ACC112 (cell line): ENCODE measurements at regions not wholly inside any gene's neighbourhood (a gene's known extent, or its start where the extent isn't known, plus 50 kb on each side); places are given as distances from the start of the nearest gene placed in this dataset.

ENCODE experiments used
- H2AFZ ChIP-seq: fragments of 200-600 bp; sonication (generic); one replicate; pipeline ENCODE4 v1.6.0; 2017; ENCODE audit warnings: antibody characterized with exemption, low read length; ENCODE audit not compliant: unreplicated experiment
- H3K27ac ChIP-seq: fragments of 200-600 bp; sonication (generic); 2 replicates; pipeline ENCODE4 v1.5.1; 2014; ENCODE audit warnings: low read depth, mild to moderate bottlenecking, antibody characterized with exemption, low read length, moderate library complexity
- H3K27me3 ChIP-seq: fragments of 200-600 bp; sonication (generic); 2 replicates; pipeline ENCODE4 v1.6.1; 2014; ENCODE audit warnings: mild to moderate bottlenecking, antibody characterized with exemption, low read length, moderate library complexity, mixed read lengths; ENCODE audit not compliant: insufficient read depth
- H3K36me3 ChIP-seq: fragments of 200-600 bp; sonication (generic); 2 replicates; pipeline ENCODE4 v1.6.1; 2016; ENCODE audit warnings: mild to moderate bottlenecking, antibody characterized with exemption, low read length, moderate library complexity, mixed read lengths; ENCODE audit not compliant: insufficient read depth
- H3K4me1 ChIP-seq: fragments of 200-600 bp; sonication (generic); one replicate; pipeline ENCODE4 v1.6.1; 2016; ENCODE audit warnings: low read length, mixed read lengths; ENCODE audit not compliant: insufficient read depth, unreplicated experiment, control insufficient read depth
- H3K4me3 ChIP-seq: fragments of 200-600 bp; sonication (generic); 2 replicates; pipeline ENCODE4 v1.5.1; 2014; ENCODE audit warnings: mild to moderate bottlenecking, low read depth, low read length
- H3K79me2 ChIP-seq: fragments of 200-600 bp; sonication (generic); one replicate; pipeline ENCODE4 v1.6.0; 2016; ENCODE audit warnings: low read length; ENCODE audit not compliant: control insufficient read depth, unreplicated experiment, insufficient read depth

DNA sequence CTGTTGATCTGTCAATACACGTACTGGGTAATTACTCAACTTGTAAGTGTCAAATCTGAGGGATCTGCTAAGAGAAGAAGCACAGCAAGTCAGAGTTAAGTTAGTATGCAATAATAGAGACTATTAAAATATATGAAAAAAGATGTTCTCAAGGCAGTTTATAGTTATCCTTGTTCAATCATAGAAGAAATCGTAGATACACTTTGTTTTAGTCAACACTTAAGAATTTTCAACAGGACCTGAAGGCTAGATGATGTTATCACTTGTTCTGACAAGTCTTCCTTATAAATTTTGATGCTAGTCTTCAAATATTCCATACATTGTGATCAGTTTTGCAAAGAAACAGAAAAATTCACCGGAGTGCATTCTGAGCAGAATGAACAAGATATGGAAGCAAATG is 91.1 kb upstream of the KCNQ5 start:
- Histone ChIP-seq H2AFZ (no peak overlapping the region), H3K27ac (no peak overlapping the region), H3K27me3 (no peaks in the 10 kb centered on the region), H3K36me3 (no peaks in the 10 kb centered on the region), H3K79me2 (no peaks in the 10 kb centered on the region), H3K4me3 (no peak overlapping the region), H3K4me1 (peaks cover 13% of the 10 kb centered on the region)

DNA sequence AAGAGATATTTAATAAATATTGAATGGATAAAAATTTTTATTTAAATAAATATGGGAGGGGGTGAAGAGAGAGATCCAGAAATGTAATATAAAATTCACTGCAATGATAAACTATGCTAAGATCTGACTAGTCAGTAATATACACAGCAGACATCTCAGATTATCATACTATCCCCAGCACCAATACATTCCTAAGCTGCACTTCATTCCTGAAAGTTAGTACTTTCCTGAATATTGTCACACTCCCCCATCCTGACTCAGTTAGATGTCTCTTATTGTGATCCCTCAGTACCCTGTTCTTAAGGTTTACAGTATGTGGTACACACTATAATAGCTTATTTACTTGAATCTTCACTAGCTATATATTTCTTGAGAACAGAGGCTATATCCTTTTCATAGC is 88.3 kb upstream of the KCNQ5 start:
- no peak overlapping the region for H3K27ac ChIP-seq
- no peaks in the 10 kb centered on the region for H3K27me3 ChIP-seq
- H3K79me2 ChIP-seq = no peaks in the 10 kb centered on the region
- H3K4me1 ChIP-seq = peaks cover 13% of the 10 kb centered on the region
- H3K4me3 ChIP-seq = no peak overlapping the region
- H3K36me3 ChIP-seq = no peaks in the 10 kb centered on the region
- H2AFZ ChIP-seq = no peak overlapping the region

DNA sequence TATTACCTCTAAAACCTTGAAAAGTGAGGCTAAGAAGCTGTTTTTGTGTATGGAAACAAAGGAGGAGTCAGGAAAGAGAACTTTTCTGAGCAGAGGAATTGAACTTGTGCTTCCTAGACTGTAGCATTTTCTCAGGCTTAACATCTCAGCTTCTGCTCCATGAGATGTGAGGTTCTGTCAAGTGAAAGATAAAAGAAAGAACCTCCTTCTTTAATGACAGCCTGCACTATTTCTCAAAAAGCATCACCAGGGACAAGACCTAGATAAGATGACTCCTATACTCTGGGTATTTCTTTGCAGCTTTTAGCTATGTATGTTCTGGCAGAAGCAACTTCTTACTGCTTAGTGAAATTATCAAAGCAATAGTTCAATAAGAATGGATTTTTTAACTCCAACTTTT is 87.6 kb upstream of the KCNQ5 start:
- H3K4me1 ChIP-seq = peaks cover 13% of the 10 kb centered on the region
- no peak overlapping the region for H3K4me3 ChIP-seq
- H2AFZ ChIP-seq = peak overlapping the region; percentile 89
- no peak overlapping the region for H3K27ac ChIP-seq
- no peaks in the 10 kb centered on the region for H3K79me2 ChIP-seq
- no peaks in the 10 kb centered on the region for H3K36me3 ChIP-seq
- no peaks in the 10 kb centered on the region for H3K27me3 ChIP-seq

DNA sequence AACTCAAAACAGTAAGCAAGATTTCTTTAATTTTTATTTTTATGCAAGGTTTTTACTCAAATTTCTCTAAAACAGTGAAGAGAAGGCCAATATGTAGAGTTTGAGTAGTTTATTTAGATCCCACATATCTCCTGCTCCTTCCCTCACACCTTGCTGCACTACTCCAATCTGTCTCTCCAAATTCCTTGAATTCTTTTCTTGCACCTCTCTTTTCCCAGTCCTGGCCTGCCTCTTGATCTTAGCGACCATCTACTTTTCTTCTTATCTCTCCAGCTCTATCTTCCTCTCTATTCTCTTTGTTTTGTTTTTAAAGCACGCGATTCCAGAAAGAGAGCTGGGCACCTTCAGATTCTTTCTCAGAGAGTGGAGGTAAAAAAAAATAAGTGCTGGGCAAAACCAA is 86.7 kb upstream of the KCNQ5 start:
- Histone ChIP-seq H3K27ac (no peak overlapping the region), H2AFZ (no peak overlapping the region), H3K27me3 (no peaks in the 10 kb centered on the region), H3K79me2 (no peaks in the 10 kb centered on the region), H3K4me3 (no peak overlapping the region), H3K36me3 (no peaks in the 10 kb centered on the region), H3K4me1 (peaks cover 13% of the 10 kb centered on the region)

GRCh38 chr6:72547020-72547419 is 74.8 kb upstream of the KCNQ5 start:
- no peak overlapping the region for H3K4me3 ChIP-seq
- no peaks in the 10 kb centered on the region for H3K36me3 ChIP-seq
- H3K4me1 ChIP-seq = peaks cover 5% of the 10 kb centered on the region
- H3K79me2 ChIP-seq = no peaks in the 10 kb centered on the region
- H3K27ac ChIP-seq = no peak overlapping the region
- H3K27me3 ChIP-seq = no peaks in the 10 kb centered on the region
- H2AFZ ChIP-seq = no peak overlapping the region

DNA sequence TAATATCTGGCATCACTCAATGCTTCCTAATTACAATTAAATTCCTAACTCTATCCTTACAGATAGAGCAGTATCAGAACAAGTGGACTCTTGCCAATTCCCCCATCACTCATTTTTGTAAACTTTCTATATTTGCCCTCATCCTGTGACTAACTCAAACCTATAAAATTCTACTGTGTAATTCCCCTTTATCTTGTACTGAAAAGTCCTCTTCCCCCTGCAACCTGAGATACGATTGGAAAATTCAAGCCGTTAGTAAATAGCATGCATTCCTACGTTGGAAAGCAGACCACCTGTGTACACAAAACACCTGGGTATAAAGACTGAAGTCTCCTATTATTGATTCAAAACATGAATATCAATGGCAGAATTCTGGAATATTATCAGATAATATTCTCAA is 70.4 kb upstream of the KCNQ5 start:
- Histone ChIP-seq H2AFZ (no peak overlapping the region), H3K4me1 (peaks cover 39% of the 10 kb centered on the region), H3K4me3 (no peak overlapping the region), H3K79me2 (no peaks in the 10 kb centered on the region), H3K27me3 (no peaks in the 10 kb centered on the region), H3K36me3 (no peaks in the 10 kb centered on the region), H3K27ac (peak overlapping the region; percentile 8; the same call in 1 of the 2 replicates)

DNA sequence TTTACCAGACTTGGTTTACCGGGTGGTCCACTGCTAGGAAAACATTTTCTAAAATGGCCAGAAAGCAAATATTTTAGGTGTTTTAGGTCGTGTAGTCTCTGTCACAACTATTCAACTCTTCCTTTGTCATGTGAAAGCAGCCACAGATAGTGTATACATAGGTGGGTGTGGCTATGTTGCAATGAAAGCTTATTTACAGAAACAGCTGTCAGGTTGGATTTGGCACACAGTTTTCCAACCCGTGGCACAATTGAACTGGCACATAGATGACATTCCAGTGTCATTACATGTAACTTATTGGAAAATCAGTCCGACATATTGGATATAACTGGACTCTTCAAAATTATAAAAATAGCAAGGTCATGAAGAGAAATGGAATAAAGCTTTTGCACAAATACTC is 68.9 kb upstream of the KCNQ5 start:
- H3K79me2 ChIP-seq = no peaks in the 10 kb centered on the region
- peak overlapping the region; percentile 41 for H2AFZ ChIP-seq
- H3K36me3 ChIP-seq = no peaks in the 10 kb centered on the region
- peaks cover 41% of the 10 kb centered on the region for H3K4me1 ChIP-seq
- no peaks in the 10 kb centered on the region for H3K27me3 ChIP-seq
- H3K27ac ChIP-seq = peak overlapping the region; percentile 99
- peak overlapping the region; percentile 48 for H3K4me3 ChIP-seq

DNA sequence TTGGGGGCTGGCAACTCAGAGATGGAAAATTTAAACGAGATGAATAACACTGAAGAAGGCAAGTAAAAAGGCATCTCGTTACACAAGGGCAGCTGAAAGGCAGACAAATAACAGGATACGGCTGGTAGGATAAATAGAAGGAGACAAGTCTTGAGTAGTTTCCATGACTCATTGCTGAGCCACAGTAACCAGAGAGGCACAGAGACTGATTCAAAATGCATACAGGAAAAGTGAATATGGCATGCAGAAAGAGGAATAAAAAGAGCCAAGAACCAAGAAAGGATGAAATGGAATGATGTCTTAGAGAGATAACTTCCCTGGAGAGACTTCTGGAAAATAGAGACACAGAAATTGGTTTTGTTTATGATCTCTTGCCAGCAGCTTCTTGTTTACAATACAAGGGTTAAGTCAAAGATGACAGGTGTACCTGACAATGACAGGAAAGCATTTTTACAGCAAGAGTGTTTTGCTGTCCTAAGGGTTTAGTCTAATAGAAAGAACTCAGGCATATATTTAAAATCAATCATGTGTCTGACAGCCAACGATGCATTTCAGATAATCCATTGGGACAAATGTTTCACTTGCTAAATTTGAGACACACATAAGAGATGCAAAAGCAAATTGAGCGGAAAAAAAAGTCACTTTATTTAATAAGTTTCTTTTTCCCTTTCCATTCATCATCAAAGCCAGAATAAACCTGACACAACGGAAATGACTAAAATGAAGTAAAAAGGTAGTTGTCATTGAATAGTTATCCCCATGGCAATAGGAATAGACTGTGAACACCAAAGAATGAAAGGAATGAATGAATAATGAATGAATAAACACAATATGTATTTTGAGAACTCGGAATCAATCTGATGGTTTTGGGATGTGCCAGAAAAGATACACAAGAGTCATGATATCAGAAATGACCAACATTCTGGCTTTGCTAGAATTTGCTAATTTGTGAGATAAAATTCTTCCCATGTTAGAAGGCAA is 68.0 kb upstream of the KCNQ5 start:
- Histone ChIP-seq H3K27ac (peak overlapping the region; percentile 99), H3K4me3 (peak overlapping the region; percentile 65), H3K36me3 (no peaks in the 10 kb centered on the region), H3K4me1 (peaks cover 41% of the 10 kb centered on the region), H2AFZ (peak overlapping the region; percentile 47), H3K79me2 (no peaks in the 10 kb centered on the region), H3K27me3 (no peaks in the 10 kb centered on the region)

DNA sequence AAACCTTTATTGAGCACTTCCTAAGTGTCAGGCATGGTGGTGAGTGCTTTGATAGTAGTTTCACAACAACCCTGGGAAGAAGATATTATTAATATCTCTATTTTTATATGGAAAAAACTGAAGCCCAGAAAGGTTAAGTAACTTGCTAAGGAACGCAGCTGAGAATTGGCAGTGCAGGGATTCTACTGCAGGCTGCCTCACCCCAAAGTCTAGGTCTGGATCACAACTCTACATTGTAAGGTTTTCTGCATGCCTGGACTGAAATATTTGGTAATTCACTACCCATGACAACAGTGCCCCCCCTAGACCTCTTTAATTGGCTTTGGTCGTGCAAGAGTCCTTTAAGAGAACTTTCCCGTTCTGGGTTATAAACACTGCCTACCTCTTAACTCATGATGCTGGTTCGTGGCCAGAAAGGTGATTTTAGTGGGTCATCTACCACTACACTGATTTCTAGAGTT is 67.1 kb upstream of the KCNQ5 start:
- Histone ChIP-seq H3K27me3 (no peaks in the 10 kb centered on the region), H3K79me2 (no peaks in the 10 kb centered on the region), H3K4me3 (peak overlapping the region; percentile 65), H3K27ac (peak overlapping the region; percentile 99), H3K4me1 (peaks cover 41% of the 10 kb centered on the region), H3K36me3 (no peaks in the 10 kb centered on the region), H2AFZ (peak overlapping the region; percentile 47)

DNA sequence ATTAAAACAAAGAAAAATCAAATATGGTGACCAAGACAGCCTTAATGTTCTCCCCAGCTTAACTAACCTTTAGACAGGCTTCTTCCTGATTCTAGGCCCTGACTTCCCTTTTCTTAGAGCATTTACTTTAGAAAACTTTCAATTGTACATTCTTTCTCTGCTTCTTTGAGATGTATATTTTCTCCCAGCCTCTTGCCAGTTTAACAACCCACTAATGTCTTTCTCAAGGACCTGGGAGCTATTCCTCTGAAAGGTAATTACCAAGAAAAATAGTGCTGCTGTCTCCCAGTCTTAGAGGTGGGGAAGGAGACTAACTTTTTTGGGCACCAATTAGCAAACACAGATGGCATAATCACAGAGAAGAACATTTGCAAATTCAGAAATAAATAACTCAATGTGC is 62.8 kb upstream of the KCNQ5 start:
- no peak overlapping the region for H2AFZ ChIP-seq
- no peak overlapping the region for H3K27ac ChIP-seq
- H3K4me3 ChIP-seq = no peak overlapping the region
- H3K79me2 ChIP-seq = no peaks in the 10 kb centered on the region
- no peaks in the 10 kb centered on the region for H3K36me3 ChIP-seq
- H3K27me3 ChIP-seq = no peaks in the 10 kb centered on the region
- peaks cover 30% of the 10 kb centered on the region for H3K4me1 ChIP-seq

DNA sequence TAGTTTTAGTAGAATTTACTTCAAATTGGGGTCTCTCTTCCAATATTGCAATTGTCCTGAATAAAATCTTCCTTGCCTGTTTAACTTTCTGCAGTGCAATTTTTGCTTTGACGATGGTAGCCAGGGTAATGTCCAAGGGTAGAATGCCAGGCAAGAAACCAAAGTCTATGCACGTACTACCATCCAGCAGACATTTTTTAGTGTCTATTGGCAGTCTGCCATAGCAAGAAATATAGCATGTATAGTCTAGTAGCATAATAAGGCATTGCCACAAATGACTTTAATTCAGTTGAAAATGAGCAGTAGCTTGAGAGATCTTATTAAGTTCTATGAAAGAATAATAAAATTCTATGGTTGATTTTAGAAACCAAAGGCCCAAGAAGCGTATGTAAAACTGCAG is 62.3 kb upstream of the KCNQ5 start:
- Histone ChIP-seq H3K36me3 (no peaks in the 10 kb centered on the region), H3K27ac (no peak overlapping the region), H3K79me2 (no peaks in the 10 kb centered on the region), H3K27me3 (no peaks in the 10 kb centered on the region), H3K4me3 (no peak overlapping the region), H2AFZ (no peak overlapping the region), H3K4me1 (peaks cover 32% of the 10 kb centered on the region)
